HCT116 (cell line): ENCODE measurements at regions not wholly inside any gene's neighbourhood (a gene's known extent, or its start where the extent isn't known, plus 50 kb on each side); places are given as distances from the start of the nearest gene placed in this dataset.

Experiments
- EGR1 ChIP-seq: IDR thresholded peaks from 2 replicates; pipeline ENCODE4 v1.6.1; 2012; ENCODE audit warnings: low read depth
- EZH2 ChIP-seq: fragments of 200-600 bp; sonication (generic); IDR thresholded peaks from 2 replicates; pipeline ENCODE4 v1.6.1; 2017; ENCODE audit warnings: antibody characterized with exemption, mixed run types
- EZH2phosphoT487 ChIP-seq: fragments of 200-600 bp; IDR thresholded peaks from 2 replicates; pipeline ENCODE4 v1.6.1; 2018; ENCODE audit warnings: antibody characterized with exemption, borderline replicate concordance
- FOSL1 ChIP-seq: IDR thresholded peaks from 2 replicates; pipeline ENCODE4 v1.6.1; 2012; ENCODE audit warnings: low read depth
- MAX ChIP-seq: IDR thresholded peaks from 2 replicates; pipeline ENCODE4 v1.6.1; 2012
- POLR2A ChIP-seq: IDR thresholded peaks from 2 replicates; pipeline ENCODE4 v1.7.0; 2011; ENCODE audit warnings: borderline replicate concordance; ENCODE audit not compliant: insufficient read depth, insufficient read length; ENCODE audit errors: extremely low read depth
- RAD21 ChIP-seq: IDR thresholded peaks from 2 replicates; pipeline ENCODE4 v1.6.1; 2012; ENCODE audit warnings: low read depth, mild to moderate bottlenecking
- SIN3A ChIP-seq: IDR thresholded peaks from 2 replicates; pipeline ENCODE4 v1.6.1; 2012; ENCODE audit warnings: low read depth
- ZNF274 ChIP-seq: fragments of 200-500 bp; sonication (Bioruptor generic); IDR thresholded peaks from 2 replicates; pipeline ENCODE4 v1.6.1; 2014; ENCODE audit warnings: mild to moderate bottlenecking, low read depth, low read length, inconsistent platforms
- TF ChIP-seq, protein P1 (sequence below), 3 experiments: fragments of 200-600 bp in 1 of 3; sonication (generic) in 1 of 3; IDR thresholded peaks in 2 of 3; conservative IDR thresholded peaks in 1 of 3; 2 replicates each; pipeline ENCODE4 v1.5.1; 2012 to 2017; ENCODE audit warnings: low read depth in 2 of 3, low read length in 2 of 3, antibody characterized with exemption in 1 of 3, borderline replicate concordance in 1 of 3, control low read depth in 1 of 3, mild to moderate bottlenecking in 1 of 3, mixed read lengths in 1 of 3, mixed run types in 1 of 3, moderate library complexity in 1 of 3; ENCODE audit not compliant: insufficient read depth in 1 of 3
- TF ChIP-seq, protein P2 (sequence below): IDR thresholded peaks from 2 replicates; pipeline ENCODE4 v1.6.1; 2012; ENCODE audit warnings: low read depth
- TF ChIP-seq, protein P3 (sequence below): IDR thresholded peaks from 2 replicates; pipeline ENCODE4 v1.6.1; 2012

DNA sequence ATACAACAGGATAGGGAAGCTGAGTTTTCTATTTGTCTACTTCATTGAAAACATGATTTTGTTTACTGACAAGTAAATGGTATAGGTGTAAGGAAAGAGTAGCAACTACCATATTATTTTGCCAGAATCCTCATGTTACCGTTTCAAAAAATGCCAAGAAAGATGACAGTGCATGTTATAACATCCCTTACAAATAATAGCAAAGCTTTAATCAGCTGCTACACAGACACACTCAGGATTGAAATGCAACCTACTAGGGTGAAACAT is 331.5 kb downstream of the CHRM3 start:
- TF ChIP-seq, protein P1, sequence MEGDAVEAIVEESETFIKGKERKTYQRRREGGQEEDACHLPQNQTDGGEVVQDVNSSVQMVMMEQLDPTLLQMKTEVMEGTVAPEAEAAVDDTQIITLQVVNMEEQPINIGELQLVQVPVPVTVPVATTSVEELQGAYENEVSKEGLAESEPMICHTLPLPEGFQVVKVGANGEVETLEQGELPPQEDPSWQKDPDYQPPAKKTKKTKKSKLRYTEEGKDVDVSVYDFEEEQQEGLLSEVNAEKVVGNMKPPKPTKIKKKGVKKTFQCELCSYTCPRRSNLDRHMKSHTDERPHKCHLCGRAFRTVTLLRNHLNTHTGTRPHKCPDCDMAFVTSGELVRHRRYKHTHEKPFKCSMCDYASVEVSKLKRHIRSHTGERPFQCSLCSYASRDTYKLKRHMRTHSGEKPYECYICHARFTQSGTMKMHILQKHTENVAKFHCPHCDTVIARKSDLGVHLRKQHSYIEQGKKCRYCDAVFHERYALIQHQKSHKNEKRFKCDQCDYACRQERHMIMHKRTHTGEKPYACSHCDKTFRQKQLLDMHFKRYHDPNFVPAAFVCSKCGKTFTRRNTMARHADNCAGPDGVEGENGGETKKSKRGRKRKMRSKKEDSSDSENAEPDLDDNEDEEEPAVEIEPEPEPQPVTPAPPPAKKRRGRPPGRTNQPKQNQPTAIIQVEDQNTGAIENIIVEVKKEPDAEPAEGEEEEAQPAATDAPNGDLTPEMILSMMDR (IDR thresholded peaks at IDR 0.05 in 2 of 3, conservative IDR thresholded peaks at IDR 0.05 in 1 of 3; ENCODE audit: borderline replicate concordance in 1 of 3, insufficient read depth in 1 of 3, low read depth in 2 of 3, low read length in 2 of 3), result no peak
- TF ChIP-seq EZH2, result no peak
- no peak for TF ChIP-seq MAX
- no peak for TF ChIP-seq SIN3A
- no peak for TF ChIP-seq EGR1
- TF ChIP-seq, protein P2, sequence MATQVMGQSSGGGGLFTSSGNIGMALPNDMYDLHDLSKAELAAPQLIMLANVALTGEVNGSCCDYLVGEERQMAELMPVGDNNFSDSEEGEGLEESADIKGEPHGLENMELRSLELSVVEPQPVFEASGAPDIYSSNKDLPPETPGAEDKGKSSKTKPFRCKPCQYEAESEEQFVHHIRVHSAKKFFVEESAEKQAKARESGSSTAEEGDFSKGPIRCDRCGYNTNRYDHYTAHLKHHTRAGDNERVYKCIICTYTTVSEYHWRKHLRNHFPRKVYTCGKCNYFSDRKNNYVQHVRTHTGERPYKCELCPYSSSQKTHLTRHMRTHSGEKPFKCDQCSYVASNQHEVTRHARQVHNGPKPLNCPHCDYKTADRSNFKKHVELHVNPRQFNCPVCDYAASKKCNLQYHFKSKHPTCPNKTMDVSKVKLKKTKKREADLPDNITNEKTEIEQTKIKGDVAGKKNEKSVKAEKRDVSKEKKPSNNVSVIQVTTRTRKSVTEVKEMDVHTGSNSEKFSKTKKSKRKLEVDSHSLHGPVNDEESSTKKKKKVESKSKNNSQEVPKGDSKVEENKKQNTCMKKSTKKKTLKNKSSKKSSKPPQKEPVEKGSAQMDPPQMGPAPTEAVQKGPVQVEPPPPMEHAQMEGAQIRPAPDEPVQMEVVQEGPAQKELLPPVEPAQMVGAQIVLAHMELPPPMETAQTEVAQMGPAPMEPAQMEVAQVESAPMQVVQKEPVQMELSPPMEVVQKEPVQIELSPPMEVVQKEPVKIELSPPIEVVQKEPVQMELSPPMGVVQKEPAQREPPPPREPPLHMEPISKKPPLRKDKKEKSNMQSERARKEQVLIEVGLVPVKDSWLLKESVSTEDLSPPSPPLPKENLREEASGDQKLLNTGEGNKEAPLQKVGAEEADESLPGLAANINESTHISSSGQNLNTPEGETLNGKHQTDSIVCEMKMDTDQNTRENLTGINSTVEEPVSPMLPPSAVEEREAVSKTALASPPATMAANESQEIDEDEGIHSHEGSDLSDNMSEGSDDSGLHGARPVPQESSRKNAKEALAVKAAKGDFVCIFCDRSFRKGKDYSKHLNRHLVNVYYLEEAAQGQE, result no peak
- TF ChIP-seq RAD21, result no peak
- TF ChIP-seq, protein P3, sequence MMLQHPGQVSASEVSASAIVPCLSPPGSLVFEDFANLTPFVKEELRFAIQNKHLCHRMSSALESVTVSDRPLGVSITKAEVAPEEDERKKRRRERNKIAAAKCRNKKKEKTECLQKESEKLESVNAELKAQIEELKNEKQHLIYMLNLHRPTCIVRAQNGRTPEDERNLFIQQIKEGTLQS, result no peak
- no peak for TF ChIP-seq POLR2A
- no peak for TF ChIP-seq FOSL1
- no peak for TF ChIP-seq EZH2phosphoT487
- TF ChIP-seq ZNF274, result no peak
